ENCODE measurements at regions not wholly inside any gene's neighbourhood (a gene's known extent, or its start where the extent isn't known, plus 50 kb on each side); places are given as distances from the start of the nearest gene placed in this dataset.

- DNase-seq (ENCODE audit: low read depth in 2 of 2), result no peak
These were observed 50.4 kb downstream of the RTL9 start for GRCh38 chrX:110408949-110409588.

GRCh38 chrX:110409925-110410324 is 51.3 kb downstream of the RTL9 start:
- DNase-seq (ENCODE audit: low read depth in 2 of 2), result peak in 1 of 2 donors; percentile 19

- DNase-seq (ENCODE audit: low read depth in 2 of 2), result no peak
These were observed 52.0 kb downstream of the RTL9 start for GRCh38 chrX:110410603-110411002.

- peak; percentile 29 to 65 for DNase-seq (ENCODE audit: low read depth in 2 of 2)
These were observed 54.5 kb downstream of the RTL9 start for GRCh38 chrX:110412971-110413726.

- no peak for DNase-seq (ENCODE audit: low read depth in 2 of 2)
These were observed 55.1 kb downstream of the RTL9 start for GRCh38 chrX:110413727-110414124.

GRCh38 chrX:110414273-110414672 is 55.6 kb downstream of the RTL9 start:
- no peak for DNase-seq (ENCODE audit: low read depth in 2 of 2)

GRCh38 chrX:110414679-110415439 is 56.2 kb downstream of the RTL9 start:
- no peak for DNase-seq (ENCODE audit: low read depth in 2 of 2)

GRCh38 chrX:110415440-110416170 is 57.0 kb downstream of the RTL9 start:
- no peak for DNase-seq (ENCODE audit: low read depth in 2 of 2)

GRCh38 chrX:110417128-110417527 is 58.5 kb downstream of the RTL9 start:
- no peak for DNase-seq (ENCODE audit: low read depth in 2 of 2)

GRCh38 chrX:110418316-110419235 is 59.9 kb downstream of the RTL9 start:
- DNase-seq (ENCODE audit: low read depth in 2 of 2), result no peak

GRCh38 chrX:110419512-110419911 is 60.9 kb downstream of the RTL9 start:
- DNase-seq (ENCODE audit: low read depth in 2 of 2), result no peak

- no peak for DNase-seq (ENCODE audit: low read depth in 2 of 2)
These were observed 62.3 kb downstream of the RTL9 start for GRCh38 chrX:110420771-110421499.

GRCh38 chrX:110421500-110422455 is 63.1 kb downstream of the RTL9 start:
- DNase-seq (ENCODE audit: low read depth in 2 of 2), result no peak

GRCh38 chrX:110425222-110426154 is 66.8 kb downstream of the RTL9 start:
- no peak for DNase-seq (ENCODE audit: low read depth in 2 of 2)

- no peak for DNase-seq (ENCODE audit: low read depth in 2 of 2)
These were observed 67.5 kb downstream of the RTL9 start for GRCh38 chrX:110426155-110426504.

GRCh38 chrX:110427076-110427475 is 68.4 kb downstream of the RTL9 start:
- no peak for DNase-seq (ENCODE audit: low read depth in 2 of 2)

- no peak for DNase-seq (ENCODE audit: low read depth in 2 of 2)
These were observed 69.5 kb downstream of the RTL9 start for GRCh38 chrX:110428144-110428543.
